NCI-H146 (cell line): ENCODE measurements at regions not wholly inside any gene's neighbourhood (a gene's known extent, or its start where the extent isn't known, plus 50 kb on each side); places are given as distances from the start of the nearest gene placed in this dataset.

Source experiments
- DNase-seq: peaks from one replicate; lab custom pipeline; 2025; lab: John Stamatoyannopoulos, UW

- no peak for DNase-seq
Observed at GRCh38 chr14:65354715-65355114, 57.8 kb upstream of the FUT8 start.

DNA sequence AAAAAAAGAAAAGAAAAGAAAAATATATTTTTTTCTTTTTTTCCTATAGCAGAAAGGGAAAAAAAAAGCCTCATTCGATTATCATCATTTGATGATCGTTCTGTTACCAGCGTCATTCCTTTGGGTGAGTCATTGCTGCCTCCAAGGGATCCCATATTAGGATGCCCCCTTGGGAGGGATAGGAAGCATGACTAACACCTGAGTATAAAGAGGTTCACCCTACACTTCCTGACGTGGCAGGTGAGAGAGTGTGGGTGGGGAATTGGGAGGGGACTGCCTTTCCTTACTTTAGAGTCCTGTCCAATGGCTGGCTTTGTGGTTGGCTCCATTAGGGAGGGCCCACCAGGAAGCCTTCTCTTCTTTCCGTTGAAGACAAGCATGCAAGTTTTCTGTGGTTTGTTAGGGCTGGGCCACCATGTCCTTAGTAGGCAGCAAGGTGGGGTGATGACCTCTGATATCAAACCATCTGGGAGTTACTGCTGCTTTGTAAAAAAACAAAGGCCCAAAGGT lies 56.1 kb upstream of the FUT8 start:
- no peak for DNase-seq

DNA sequence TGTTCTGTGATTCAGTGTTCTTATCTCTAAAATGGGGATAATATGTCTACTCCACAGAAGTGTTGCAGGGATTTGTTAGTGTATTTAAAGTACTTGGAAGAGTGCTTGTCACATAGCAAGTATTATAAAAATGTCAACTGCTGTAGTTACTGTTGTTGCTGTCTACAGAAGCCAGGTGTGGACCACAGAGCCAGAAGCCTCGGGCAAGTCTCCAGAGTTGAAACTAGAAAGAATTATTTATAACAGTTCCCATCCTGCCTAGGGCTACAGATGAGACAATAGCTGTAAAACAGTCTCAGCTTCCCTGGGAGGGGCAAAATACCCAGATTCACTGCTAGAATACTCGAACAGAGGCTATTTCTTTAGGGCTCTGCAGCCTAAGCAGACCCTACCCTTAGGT lies 55.4 kb upstream of the FUT8 start:
- no peak for DNase-seq

GRCh38 chr14:65357689-65358088 lies 54.8 kb upstream of the FUT8 start:
- DNase-seq: no peak

- DNase-seq: no peak
Observed at GRCh38 chr14:65359503-65359902, 53.0 kb upstream of the FUT8 start.

- DNase-seq: no peak
Observed at GRCh38 chr14:65360144-65360784, 52.3 kb upstream of the FUT8 start.

DNA sequence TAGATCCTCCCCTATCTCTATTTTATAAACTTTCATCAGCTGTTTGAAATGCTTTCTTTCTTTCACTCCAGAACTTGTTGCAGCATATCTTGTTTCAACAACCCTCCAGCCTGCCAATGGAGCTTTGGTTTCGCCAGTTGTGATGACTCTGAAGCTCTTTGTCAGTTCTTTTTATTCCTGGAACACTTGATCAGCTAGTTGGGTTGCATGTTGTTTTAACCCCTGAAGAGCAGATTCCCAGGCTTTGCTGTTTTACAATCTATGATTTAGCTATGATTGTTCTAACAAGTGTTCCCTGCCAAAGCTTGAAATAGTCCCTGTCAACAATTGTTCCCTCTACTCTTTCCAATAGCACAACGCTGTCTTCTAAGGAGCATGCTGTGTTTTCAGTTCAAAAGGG lies 50.6 kb upstream of the FUT8 start:
- DNase-seq: no peak
